ENCODE measurements at regions not wholly inside any gene's neighbourhood (a gene's known extent, or its start where the extent isn't known, plus 50 kb on each side); places are given as distances from the start of the nearest gene placed in this dataset.

- DNase-seq (ENCODE audit: low spot score), result no peak
Observed at GRCh38 chr10:113219446-113219845, 269.4 kb downstream of the TCF7L2 start.

DNA sequence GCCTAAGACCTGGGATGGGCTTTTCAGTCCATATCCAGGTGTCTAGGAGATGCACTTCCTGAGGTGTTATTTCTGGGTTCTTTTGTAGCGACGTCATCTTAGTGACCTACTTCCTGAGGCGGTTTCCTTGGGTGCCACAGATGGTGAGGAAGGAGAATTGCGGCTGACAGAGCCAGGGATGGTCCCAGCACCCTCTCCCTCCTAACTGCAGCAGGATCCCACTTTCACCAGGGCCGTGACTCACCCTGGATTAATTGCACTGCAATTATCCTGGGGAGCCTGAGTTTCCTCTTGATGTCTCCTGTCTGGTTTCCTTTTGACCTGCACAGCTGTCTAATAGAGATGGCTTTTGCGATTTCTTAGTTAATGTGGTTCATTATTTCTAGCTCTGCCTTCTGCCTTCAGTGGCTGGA is 271.7 kb downstream of the TCF7L2 start:
- DNase-seq (ENCODE audit: low spot score), result peak; percentile 72

- DNase-seq (ENCODE audit: low spot score), result no peak
Observed at GRCh38 chr10:113222207-113222606, 272.2 kb downstream of the TCF7L2 start.

DNA sequence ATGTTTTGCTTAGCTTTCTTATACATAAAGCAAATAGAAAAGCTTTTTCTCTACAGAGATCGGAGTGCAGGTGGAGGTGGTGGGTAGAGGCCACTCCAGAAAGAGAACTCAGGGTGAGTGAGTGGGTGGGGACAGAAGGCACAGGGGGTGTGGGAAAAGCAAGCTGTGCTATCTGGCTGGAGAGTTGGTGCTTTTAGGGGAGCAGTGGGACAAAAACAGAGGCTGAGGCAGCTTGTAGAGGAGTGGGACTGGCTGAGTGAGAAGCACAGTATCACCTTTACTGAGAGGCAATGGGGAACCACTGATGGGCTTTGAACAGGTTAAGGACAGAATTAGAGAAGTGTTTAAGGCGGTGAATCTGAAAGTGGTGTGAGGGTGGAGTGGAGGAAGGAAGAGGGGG is 275.3 kb downstream of the TCF7L2 start:
- no peak for DNase-seq (ENCODE audit: low spot score)

DNA sequence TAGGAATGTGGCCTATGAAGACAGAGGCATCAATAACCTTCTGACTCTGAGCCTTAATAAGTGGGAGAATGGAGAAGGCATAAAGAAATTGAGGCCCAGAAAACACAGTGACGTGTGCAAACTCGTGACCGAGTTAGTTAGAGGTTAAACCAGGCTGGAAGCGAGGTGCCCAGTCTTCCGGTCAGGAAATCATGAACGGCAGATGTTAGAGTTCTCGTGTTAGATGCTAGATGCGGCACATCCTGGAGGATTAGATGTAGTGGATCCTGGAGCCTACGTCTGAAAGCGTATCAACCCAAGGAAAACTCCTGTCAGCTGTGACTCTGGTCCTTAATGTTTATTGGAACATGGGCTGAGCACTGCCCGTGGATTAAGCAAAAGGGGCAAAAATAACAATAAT is 275.9 kb downstream of the TCF7L2 start:
- DNase-seq (ENCODE audit: low spot score), result no peak

DNA sequence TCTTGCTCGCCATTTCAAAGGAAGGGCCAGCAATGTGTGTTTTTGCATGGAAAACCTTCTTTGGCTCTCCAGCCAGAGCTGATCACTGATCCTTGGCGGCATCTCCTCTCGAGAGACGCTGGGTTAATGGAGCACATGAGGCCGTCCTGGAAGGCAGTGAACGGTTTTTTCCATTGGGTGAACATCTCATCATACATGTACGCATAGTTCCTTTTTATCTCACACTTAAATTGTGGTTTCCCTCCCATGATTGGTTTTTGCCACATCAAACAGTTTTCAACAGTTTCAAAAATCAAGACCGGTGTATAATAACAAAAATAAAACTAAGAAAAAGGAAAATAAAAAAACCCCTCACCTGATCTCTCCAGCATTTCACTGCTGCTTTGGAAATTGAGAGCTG is 276.4 kb downstream of the TCF7L2 start:
- DNase-seq (ENCODE audit: low spot score), result peak; percentile 12

DNA sequence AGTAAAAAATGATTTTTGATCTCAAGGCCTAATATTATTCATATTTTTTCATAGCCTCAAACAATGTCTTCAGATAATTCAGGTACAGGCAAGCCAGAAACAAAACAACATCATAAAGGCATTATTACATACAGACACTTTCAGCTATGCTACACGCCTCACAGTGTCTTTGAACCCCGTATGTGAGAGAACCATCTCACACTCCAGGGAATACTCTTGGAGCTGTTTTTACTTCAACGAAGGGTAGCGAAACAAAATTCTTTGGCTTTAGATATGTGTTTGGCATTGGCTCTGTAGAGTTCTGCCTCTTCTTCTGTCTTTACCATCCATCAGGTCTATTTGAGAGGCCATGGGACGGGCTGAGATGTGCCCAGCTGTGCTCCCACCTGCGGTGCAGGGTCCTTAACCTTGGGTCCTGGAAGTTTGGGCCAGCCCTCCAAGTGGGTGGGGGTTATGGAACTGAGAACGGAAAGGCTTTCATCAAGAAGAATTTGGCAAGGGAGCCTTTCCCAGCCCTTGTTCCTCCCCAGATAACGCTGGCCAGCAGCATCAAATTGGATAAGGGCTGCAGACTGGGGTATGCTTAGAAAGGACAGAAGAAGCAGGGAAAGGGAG is 276.9 kb downstream of the TCF7L2 start:
- no peak for DNase-seq (ENCODE audit: low spot score)

DNA sequence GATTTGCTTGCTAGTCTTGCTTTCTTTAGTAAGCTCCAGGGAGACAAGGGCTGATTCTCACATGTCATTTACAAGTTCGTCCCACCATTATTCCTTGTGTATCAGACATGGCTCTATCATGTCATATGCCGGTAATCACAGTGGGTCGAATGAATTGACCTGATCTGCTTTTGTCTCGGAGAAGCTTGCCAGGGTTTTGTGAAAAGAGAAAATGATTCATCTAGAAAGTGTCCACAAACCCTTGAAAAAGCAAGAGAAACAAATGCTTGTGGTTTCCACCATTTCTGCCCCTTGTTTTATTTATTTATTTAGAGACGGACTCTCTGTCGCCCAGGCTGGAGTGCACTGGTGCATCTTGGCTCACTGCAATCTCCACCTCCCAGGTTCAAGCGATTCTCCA is 278.5 kb downstream of the TCF7L2 start:
- DNase-seq (ENCODE audit: low spot score), result no peak

GRCh38 chr10:113230011-113230610 is 280.1 kb downstream of the TCF7L2 start:
- DNase-seq (ENCODE audit: low spot score), result no peak

GRCh38 chr10:113232928-113233511 is 283.0 kb downstream of the TCF7L2 start:
- no peak for DNase-seq (ENCODE audit: low spot score)

- DNase-seq (ENCODE audit: low spot score), result no peak
Observed at GRCh38 chr10:113234481-113234880, 284.4 kb downstream of the TCF7L2 start.

- DNase-seq (ENCODE audit: low spot score), result no peak
Observed at GRCh38 chr10:113235508-113235907, 285.5 kb downstream of the TCF7L2 start.

- DNase-seq (ENCODE audit: low spot score), result no peak
Observed at GRCh38 chr10:113236998-113237397, 287.0 kb downstream of the TCF7L2 start.

DNA sequence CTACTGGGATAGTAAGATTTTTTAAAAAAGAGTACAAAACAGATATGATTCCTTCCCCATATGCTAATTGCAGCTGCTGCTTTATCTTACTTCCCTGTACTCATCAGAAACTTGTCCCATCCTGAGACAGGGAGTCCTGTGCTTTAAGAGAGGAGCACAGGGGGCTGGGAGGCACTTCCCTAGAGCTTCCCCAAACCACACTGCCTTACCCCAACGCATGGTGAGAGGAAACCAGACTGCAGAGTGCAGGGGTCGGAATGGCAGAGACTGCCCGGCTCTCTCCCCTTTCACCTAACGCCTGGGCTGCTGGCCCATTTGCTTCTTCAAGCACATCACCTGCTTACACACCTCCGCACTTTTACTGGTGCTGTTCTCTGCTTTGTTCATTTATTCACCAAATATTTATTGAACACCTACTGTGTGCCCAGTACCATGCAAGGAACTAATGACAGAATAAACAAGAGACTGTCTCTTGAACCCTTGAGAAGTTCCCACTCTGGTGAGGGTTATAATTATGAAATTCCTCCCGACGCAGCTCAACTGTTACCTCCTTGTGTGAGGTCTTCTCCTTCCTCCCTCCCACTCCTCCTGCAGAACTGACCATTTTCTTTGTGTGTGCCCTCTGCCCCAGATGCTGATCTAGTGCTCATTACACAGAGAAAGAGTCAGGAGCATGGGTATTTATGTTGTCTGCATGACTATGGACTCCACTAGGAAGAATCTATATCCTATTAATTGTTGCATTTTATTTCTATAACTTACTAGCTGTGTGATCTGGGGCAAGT is 289.7 kb downstream of the TCF7L2 start:
- no peak for DNase-seq (ENCODE audit: low spot score)

DNA sequence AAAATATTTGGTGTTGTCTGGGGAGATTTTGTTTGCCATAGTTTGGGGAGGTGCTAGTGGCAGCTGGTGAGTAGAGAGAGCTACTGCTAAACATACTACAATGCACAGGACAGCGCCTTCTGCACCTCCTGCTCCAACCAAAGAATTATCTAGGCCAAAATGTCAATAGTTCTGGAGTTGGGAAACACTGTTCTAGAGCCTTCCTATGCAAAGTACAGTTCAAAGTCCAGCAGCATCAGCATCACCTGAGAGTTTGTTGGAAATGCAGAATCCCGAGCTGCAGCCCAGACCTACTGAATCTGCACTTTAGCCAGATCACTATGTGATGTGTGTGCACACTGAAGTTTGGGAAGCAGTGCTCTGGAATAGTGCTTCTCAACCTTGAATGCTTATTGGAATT is 290.7 kb downstream of the TCF7L2 start:
- no peak for DNase-seq (ENCODE audit: low spot score)

GRCh38 chr10:113241599-113242360 is 291.7 kb downstream of the TCF7L2 start:
- no peak for DNase-seq (ENCODE audit: low spot score)

GRCh38 chr10:113243311-113243710 is 293.3 kb downstream of the TCF7L2 start:
- no peak for DNase-seq (ENCODE audit: low spot score)

DNA sequence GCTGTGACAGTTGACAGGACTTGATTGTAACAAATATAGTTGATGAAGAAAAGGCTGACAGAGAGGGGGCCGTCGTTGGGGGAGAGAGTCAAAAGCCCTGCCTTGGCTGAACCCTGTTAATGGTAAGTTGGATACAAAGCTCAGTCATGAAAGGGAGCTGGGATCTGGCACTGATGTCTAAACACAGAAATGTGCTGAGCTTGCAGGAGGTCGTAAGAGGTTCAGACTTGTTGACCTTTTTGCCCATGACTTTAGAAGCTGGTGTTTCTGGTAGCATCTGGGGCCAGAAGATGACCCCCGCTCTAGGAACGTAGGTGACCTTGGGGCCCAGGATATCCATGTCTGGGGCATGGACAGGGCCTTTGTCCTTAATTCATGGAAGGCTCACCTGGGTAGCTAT is 294.7 kb downstream of the TCF7L2 start:
- no peak for DNase-seq (ENCODE audit: low spot score)

DNA sequence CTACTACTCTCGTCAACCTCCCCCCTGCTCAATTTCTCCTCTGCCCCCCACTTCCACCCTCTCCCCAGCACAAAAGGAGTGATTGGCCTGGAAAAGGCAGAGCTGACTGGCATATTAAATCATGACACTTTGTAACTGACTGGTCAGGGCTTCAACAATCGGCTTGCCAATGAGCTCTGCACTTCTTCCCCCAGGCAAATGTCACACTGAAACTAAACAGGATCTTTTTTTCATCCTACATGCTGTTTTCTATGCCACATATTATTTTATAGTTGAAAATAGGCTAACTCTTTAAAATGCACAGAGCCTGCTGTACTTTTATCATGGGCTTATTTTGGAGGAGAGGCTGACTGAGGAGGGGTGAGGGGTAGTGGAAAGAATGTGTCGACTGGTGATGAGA is 295.2 kb downstream of the TCF7L2 start:
- no peak for DNase-seq (ENCODE audit: low spot score)

DNA sequence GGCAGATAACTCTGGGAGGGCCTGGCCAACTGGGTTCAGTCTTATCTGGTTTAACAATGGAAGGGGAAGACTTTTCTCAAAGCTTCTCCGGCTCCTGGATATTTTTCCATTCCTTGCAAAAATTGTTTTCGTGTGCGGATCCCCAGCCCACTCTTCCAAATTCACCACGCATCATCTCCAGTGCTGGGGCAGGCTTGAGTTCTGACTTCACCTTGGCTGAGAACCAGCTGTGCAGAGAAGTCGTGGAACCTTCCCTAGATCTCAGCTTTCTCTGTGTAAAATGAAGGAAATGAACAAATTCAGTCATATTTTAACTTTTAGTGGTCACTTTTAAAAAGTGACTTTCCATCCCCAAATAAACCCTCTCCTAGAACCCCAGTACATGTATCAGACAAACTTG is 297.0 kb downstream of the TCF7L2 start:
- DNase-seq (ENCODE audit: low spot score), result no peak

DNA sequence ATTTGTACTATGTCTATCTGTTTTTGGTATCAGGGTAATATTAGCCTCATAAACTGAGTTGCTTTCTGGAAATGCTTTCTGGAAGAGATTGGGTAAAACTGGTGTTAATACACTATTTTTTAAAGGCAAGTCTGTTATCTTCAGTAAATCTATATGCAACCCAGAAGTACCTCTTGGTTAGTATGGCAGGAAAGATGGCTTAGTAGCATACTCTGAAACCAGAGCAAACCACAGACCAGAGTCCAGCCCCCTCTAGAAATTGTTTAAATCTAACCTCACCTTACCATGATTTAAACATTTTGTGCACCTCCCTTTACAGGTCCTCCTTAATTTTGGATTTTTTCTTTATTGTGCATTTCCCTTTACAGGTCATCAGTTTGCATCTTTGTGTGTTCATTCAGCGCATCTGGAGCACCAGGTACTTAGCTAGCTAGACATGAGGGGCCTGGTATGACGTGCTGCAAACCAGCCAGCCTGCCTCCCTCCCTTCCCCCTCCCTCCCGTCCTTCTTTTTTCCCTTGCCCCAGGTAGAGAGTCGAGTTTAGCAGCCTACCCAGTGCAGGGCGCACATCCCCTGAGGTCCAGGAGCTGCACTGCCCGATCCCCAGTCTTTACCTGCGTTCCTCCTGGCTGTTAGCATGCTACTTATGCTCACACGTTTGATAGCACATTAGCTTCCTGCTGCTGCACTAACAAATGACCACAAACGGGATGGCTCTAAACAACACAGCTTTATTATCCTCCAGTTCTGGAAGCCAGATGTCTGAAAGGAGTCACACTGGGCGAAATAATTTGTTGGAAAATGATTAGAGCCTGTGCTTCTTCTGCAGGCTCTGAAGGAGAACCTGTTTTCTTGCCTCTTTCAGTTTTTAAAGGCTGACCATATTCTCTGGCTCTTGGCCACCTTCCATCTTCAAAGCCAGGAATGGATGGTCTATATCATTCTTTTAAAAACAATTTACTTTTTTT is 299.9 kb upstream of the HABP2 start:
- no peak for DNase-seq (ENCODE audit: low spot score)
